GM23338 (cell line): ENCODE measurements at regions not wholly inside any gene's neighbourhood (a gene's known extent, or its start where the extent isn't known, plus 50 kb on each side); places are given as distances from the start of the nearest gene placed in this dataset.

Source experiments
- ATAC-seq: fragments of 200-7000 bp; cut with Tn5 transposase; 3 replicates; pipeline ENCODE4 v1.9.1; 2020
- DNase-seq: peaks from one replicate; pipeline ENCODE4 v3.0.0-alpha.2; 2015; ENCODE audit warnings: low spot score
- H2AFZ ChIP-seq: fragments of 200-600 bp; sonication (generic); 2 replicates; pipeline ENCODE4 v1.8.0; 2016; ENCODE audit warnings: antibody characterized with exemption, mild to moderate bottlenecking, moderate library complexity
- H3F3A ChIP-seq: fragments of 200-600 bp; sonication (generic); replicated peaks from 2 replicates; pipeline ENCODE4 v1.8.0; 2017; ENCODE audit warnings: antibody characterized with exemption, mixed run types, low read depth
- H3K27ac ChIP-seq: fragments of 200-600 bp; sonication (generic); 2 replicates; pipeline ENCODE4 v1.6.1; 2016; ENCODE audit warnings: low read depth
- H3K27me3 ChIP-seq: fragments of 200-600 bp; sonication (generic); 2 replicates; pipeline ENCODE4 v1.8.0; 2016; ENCODE audit warnings: mild to moderate bottlenecking, mixed run types, moderate library complexity; ENCODE audit not compliant: insufficient read depth
- H3K36me3 ChIP-seq: fragments of 200-600 bp; sonication (generic); 2 replicates; pipeline ENCODE4 v1.8.0; 2016; ENCODE audit warnings: mild to moderate bottlenecking; ENCODE audit not compliant: insufficient read depth
- H3K4me1 ChIP-seq: fragments of 200-600 bp; sonication (generic); 2 replicates; pipeline ENCODE4 v1.8.0; 2016; ENCODE audit warnings: mild to moderate bottlenecking, moderate library complexity; ENCODE audit not compliant: insufficient read depth
- H3K4me2 ChIP-seq: fragments of 200-600 bp; sonication (generic); 2 replicates; pipeline ENCODE4 v1.7.1; 2017; ENCODE audit warnings: mixed run types
- H3K4me3 ChIP-seq: fragments of 200-600 bp; sonication (generic); 2 replicates; pipeline ENCODE4 v1.6.1; 2016; ENCODE audit warnings: mixed run types
- H3K79me2 ChIP-seq: fragments of 200-600 bp; sonication (generic); replicated peaks from 2 replicates; pipeline ENCODE4 v1.8.0; 2017; ENCODE audit warnings: mild to moderate bottlenecking; ENCODE audit not compliant: insufficient read depth
- H3K9me2 ChIP-seq: fragments of 200-600 bp; sonication (generic); 2 replicates; pipeline ENCODE4 v1.8.0; 2017; ENCODE audit not compliant: insufficient read depth
- H4K20me1 ChIP-seq: fragments of 200-600 bp; sonication (generic); replicated peaks from 2 replicates; pipeline ENCODE4 v1.8.0; 2017; ENCODE audit warnings: mild to moderate bottlenecking; ENCODE audit not compliant: insufficient read depth
- H3K27ac Mint-ChIP-seq: 2 replicates; pipeline ENCODE4 v1.8.0; 2020; ENCODE audit warnings: inconsistent platforms, mild to moderate bottlenecking, moderate library complexity, mixed read lengths
- H3K27me3 Mint-ChIP-seq: 3 replicates; pipeline ENCODE4 v1.8.0; 2022; ENCODE audit warnings: low read depth, mild to moderate bottlenecking, moderate library complexity, mixed read lengths, inconsistent platforms; ENCODE audit not compliant: insufficient read depth, poor library complexity
- H3K36me3 Mint-ChIP-seq: 3 replicates; pipeline ENCODE4 v1.8.0; 2021; ENCODE audit warnings: low read depth, mild to moderate bottlenecking, inconsistent platforms, moderate library complexity, mixed read lengths
- H3K4me1 Mint-ChIP-seq: 3 replicates; pipeline ENCODE4 v1.8.0; 2020; ENCODE audit warnings: mild to moderate bottlenecking, inconsistent platforms, mixed read lengths
- H3K4me3 Mint-ChIP-seq: 3 replicates; pipeline ENCODE4 v1.8.0; 2021; ENCODE audit warnings: moderate library complexity, mild to moderate bottlenecking, inconsistent platforms, mixed read lengths
- H3K9me3 Mint-ChIP-seq: 3 replicates; pipeline ENCODE4 v1.8.0; 2020; ENCODE audit warnings: moderate library complexity, mild to moderate bottlenecking, inconsistent platforms, mixed read lengths
- CTCF ChIP-seq, 2 experiments: fragments of 200-600 bp in 1 of 2; sonication (generic) in 1 of 2; conservative IDR thresholded peaks; 2 replicates each; pipeline versions ENCODE4 v1.5.1 to v1.6.1; 2016 to 2017; ENCODE audit warnings: antibody characterized with exemption in 2 of 2, low read depth in 2 of 2, mild to moderate bottlenecking in 2 of 2, moderate library complexity in 1 of 2
- EZH2phosphoT487 ChIP-seq: fragments of 200-600 bp; sonication (generic); IDR thresholded peaks from one replicate; pipeline ENCODE4 v1.8.1; 2018; ENCODE audit warnings: antibody characterized with exemption; ENCODE audit not compliant: unreplicated experiment
- POLR2AphosphoS5 ChIP-seq: IDR thresholded peaks from 2 replicates; pipeline ENCODE4 v1.6.1; 2016; ENCODE audit warnings: antibody characterized with exemption, low read depth
- ZNF331 ChIP-seq: fragments of 250-450 bp; sonication (Bioruptor Pico); IDR thresholded peaks from 2 replicates; pipeline ENCODE4 v1.5.0; 2020; ENCODE audit warnings: low read depth, mild to moderate bottlenecking, moderate library complexity
- TF ChIP-seq, protein P1 (sequence below): fragments of 250-450 bp; sonication (Bioruptor Pico); IDR thresholded peaks from 2 replicates; pipeline ENCODE4 v1.5.0; 2020; ENCODE audit warnings: mild to moderate bottlenecking, moderate library complexity

DNA sequence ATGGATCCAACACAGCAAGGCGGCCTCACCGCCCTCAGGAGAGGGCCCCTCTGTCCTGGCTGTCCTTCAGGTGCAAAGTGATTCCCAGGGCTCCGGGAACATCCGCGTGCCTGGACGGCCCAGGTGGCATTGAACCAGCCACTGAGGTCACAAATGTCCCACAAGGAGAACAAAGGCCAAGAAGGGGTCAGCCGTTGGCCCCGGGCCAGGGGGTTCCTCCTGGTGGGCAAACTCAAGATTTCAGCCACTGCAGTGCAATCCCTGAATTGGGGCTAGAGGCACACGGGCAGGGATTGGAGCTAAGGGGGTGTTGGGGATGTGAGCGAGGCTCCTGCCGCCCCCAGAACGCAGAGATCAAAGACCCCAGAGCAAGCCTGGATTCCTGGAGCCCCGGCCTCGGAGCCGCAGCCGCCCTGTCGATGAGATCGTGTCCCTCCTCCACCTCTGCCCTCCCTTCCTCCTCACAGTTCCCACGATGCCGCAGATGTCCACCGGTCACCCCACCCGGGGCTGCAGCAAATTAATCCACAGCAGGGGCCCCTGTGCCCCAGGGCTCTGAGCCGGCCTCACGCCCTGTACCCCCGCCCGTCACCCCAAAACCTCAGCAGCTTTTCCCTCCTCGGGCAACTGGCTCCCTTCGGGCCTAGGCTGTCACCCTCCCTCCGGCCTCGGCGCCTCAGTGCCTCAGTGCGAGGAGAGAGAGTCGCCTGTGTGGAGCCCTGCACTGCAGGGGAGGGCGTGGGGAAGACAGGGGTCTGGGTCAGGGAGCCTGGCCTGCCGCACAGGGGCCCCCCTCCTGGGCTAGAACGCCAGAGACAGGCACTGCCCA is 56.7 kb upstream of the GALNT9 start:
- no peak overlapping the region for H2AFZ ChIP-seq
- peaks cover 12% of the 10 kb centered on the region for H3K27me3 Mint-ChIP-seq
- H3K9me2 ChIP-seq: no peaks in the 10 kb centered on the region
- no peaks in the 10 kb centered on the region for H3K36me3 ChIP-seq
- peaks cover 31% of the 10 kb centered on the region for H3K4me1 Mint-ChIP-seq
- no peak overlapping the region for H3K4me3 ChIP-seq
- H3K27ac ChIP-seq: no peak overlapping the region
- H3K36me3 Mint-ChIP-seq: no peaks in the 10 kb centered on the region; the same call in 2 of the 3 replicates
- peaks cover 4% of the 10 kb centered on the region; the same call in 1 of the 2 replicates for H3K4me1 ChIP-seq
- H3K9me3 Mint-ChIP-seq: no peaks in the 10 kb centered on the region; the same call in 2 of the 3 replicates
- no peaks in the 10 kb centered on the region for H3F3A ChIP-seq
- no peak overlapping the region for H3K27ac Mint-ChIP-seq
- H3K4me3 Mint-ChIP-seq: no peak overlapping the region
- TF ChIP-seq CTCF (conservative IDR thresholded peaks at IDR 0.05; ENCODE audit: low read depth in 2 of 2) (no peak), EZH2phosphoT487 (no peak), ZNF331 (CRISPR knock-in tag) (no peak), POLR2AphosphoS5 (no peak)
- TF ChIP-seq, protein P1, sequence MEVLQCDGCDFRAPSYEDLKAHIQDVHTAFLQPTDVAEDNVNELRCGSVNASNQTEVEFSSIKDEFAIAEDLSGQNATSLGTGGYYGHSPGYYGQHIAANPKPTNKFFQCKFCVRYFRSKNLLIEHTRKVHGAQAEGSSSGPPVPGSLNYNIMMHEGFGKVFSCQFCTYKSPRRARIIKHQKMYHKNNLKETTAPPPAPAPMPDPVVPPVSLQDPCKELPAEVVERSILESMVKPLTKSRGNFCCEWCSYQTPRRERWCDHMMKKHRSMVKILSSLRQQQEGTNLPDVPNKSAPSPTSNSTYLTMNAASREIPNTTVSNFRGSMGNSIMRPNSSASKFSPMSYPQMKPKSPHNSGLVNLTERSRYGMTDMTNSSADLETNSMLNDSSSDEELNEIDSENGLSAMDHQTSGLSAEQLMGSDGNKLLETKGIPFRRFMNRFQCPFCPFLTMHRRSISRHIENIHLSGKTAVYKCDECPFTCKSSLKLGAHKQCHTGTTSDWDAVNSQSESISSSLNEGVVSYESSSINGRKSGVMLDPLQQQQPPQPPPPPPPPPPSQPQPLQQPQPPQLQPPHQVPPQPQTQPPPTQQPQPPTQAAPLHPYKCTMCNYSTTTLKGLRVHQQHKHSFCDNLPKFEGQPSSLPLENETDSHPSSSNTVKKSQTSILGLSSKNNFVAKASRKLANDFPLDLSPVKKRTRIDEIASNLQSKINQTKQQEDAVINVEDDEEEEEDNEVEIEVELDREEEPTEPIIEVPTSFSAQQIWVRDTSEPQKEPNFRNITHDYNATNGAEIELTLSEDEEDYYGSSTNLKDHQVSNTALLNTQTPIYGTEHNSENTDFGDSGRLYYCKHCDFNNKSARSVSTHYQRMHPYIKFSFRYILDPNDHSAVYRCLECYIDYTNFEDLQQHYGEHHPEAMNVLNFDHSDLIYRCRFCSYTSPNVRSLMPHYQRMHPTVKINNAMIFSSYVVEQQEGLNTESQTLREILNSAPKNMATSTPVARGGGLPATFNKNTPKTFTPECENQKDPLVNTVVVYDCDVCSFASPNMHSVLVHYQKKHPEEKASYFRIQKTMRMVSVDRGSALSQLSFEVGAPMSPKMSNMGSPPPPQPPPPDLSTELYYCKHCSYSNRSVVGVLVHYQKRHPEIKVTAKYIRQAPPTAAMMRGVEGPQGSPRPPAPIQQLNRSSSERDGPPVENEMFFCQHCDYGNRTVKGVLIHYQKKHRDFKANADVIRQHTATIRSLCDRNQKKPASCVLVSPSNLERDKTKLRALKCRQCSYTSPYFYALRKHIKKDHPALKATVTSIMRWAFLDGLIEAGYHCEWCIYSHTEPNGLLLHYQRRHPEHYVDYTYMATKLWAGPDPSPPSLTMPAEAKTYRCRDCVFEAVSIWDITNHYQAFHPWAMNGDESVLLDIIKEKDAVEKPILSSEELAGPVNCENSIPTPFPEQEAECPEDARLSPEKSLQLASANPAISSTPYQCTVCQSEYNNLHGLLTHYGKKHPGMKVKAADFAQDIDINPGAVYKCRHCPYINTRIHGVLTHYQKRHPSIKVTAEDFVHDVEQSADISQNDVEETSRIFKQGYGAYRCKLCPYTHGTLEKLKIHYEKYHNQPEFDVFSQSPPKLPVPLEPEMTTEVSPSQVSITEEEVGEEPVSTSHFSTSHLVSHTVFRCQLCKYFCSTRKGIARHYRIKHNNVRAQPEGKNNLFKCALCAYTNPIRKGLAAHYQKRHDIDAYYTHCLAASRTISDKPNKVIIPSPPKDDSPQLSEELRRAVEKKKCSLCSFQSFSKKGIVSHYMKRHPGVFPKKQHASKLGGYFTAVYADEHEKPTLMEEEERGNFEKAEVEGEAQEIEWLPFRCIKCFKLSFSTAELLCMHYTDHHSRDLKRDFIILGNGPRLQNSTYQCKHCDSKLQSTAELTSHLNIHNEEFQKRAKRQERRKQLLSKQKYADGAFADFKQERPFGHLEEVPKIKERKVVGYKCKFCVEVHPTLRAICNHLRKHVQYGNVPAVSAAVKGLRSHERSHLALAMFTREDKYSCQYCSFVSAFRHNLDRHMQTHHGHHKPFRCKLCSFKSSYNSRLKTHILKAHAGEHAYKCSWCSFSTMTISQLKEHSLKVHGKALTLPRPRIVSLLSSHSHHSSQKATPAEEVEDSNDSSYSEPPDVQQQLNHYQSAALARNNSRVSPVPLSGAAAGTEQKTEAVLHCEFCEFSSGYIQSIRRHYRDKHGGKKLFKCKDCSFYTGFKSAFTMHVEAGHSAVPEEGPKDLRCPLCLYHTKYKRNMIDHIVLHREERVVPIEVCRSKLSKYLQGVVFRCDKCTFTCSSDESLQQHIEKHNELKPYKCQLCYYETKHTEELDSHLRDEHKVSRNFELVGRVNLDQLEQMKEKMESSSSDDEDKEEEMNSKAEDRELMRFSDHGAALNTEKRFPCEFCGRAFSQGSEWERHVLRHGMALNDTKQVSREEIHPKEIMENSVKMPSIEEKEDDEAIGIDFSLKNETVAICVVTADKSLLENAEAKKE (CRISPR knock-in tag): no peak
- H3K79me2 ChIP-seq: no peaks in the 10 kb centered on the region
- no peaks in the 10 kb centered on the region for H4K20me1 ChIP-seq
- H3K27me3 ChIP-seq: peaks cover 43% of the 10 kb centered on the region
- DNase-seq (no peak), ATAC-seq (peak; percentile 36)
- no peak overlapping the region for H3K4me2 ChIP-seq
